Renal pelvis (tissue), 1 donor: ENCODE measurements at regions not wholly inside any gene's neighbourhood (a gene's known extent, or its start where the extent isn't known, plus 50 kb on each side); places are given as distances from the start of the nearest gene placed in this dataset.

Experiments
- DNase-seq: peaks from one replicate; pipeline ENCODE4 v3.0.0-alpha.2; 2013

DNA sequence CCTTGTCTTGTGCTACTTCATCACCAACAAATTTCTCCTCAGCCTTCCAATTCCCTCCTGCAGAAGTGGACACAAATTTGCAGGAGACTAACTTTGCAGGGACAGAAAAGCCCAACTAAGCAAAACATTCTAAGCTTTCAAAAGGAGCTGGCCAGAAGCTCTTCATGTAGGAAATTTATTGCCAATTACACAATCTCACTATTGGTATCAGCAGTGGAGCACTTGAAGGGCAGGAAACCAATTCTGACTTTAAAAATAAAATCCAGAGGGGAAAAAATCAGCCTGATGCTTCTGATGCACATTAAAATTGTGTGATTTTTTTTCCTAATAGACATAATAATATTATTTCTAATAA lies 193.3 kb downstream of the LY86 start:
- DNase-seq: no peak

GRCh38 chr6:6783721-6784120 lies 195.2 kb downstream of the LY86 start:
- DNase-seq: no peak

DNA sequence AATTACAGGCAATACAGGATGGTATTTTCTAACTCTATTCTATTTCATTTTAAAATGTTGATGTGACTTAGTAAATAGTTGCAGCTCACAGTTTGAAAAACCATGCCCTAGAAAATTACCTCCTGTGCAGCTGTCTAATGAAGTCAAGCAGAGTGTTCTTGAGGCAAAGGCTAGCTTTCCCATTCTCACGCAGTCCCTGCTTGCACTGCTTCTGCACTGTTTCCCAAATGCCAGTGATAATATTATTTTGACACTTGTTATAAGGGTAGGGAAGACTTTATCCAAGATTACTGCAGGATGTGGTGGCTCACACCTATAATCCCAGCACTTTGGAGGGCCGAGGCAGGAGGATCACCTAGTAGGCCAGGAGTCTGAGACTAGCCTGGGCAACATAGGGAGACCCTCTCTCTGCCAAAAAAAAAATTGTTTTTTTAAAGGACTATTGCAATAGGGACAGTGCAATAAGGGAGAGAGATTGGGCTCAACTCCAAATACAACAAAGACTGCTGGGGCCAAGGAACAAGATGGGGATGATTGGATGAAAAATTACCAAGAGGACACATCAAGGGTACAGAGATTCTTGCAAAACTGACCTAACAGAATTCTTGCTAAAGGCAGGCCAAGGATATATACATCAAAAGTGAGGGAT lies 196.1 kb downstream of the LY86 start:
- no peak for DNase-seq

GRCh38 chr6:6785163-6785521 lies 196.6 kb downstream of the LY86 start:
- no peak for DNase-seq

DNA sequence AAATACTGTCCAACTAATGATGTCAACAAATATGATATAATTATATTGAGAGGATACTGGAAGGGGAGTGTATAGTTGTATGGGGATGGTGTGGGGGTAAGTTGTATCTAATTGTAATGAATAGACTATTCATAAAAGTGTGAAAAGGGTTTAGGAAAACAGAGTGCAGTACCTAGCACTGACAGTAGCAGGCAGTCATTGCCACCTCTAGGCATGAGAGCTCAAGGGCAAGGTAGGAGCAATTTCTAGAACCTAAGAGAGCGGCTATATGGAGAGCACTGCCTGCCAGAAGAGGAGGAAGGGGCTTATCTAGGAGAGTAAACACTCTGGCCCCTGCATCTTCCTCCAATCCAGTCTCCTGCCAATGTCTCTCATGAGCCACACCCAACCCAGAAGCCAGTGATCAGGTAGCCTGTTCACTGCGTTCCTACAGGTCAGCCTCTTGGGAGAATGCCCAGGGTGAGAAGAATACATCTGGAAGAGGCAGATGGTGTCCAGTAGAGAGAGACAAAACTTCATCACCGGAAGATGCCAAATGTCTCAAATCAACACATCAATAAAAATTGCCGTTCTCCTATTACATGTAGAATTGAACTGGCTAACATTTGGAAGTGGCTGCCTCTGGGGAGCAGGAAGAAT lies 200.0 kb downstream of the LY86 start:
- no peak for DNase-seq

DNA sequence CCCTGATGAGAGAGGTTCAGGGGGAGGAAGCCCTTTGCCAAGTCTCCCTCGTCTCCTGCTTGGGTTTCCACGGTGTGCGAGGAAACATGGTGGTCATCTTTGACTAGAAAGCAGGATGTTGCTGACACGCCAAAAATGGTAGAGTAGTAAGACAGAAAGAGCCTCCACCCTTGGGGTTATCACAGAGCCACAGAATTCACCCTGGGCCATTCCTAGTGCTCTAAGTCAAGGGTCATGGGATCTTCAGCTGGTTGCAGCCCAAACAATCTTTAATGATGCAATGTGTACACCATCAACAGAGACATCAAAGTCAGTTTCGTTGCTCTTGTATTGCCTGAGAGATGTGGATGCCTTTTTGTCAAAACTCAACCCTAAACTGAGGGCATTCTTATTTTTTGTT lies 201.9 kb downstream of the LY86 start:
- DNase-seq: no peak

- no peak for DNase-seq
Measured at GRCh38 chr6:6790891-6791290, 202.4 kb downstream of the LY86 start.

GRCh38 chr6:6793388-6794250 lies 205.1 kb downstream of the LY86 start:
- no peak for DNase-seq

- no peak for DNase-seq
Measured at GRCh38 chr6:6795393-6795792, 206.9 kb downstream of the LY86 start.

DNA sequence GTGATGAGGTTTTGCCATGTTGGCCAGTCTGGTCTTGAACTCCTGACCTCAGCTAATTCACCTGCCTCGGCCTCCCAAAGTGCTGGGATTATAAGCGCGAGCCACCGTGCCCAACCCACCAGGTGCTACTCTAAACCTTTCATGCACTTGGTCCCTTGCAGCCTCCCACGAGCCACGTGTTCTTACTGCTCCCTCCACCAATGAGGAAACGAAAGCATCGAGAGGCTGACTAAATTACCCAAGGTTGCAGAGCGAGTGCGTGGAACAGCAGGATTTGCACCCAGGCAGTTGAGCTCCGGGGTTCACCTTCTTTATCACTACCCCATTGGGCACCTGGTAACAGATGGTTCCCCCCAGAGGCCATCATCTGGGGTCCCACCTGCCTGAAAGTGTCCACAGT lies 208.3 kb downstream of the LY86 start:
- no peak for DNase-seq

GRCh38 chr6:6798448-6798860 lies 209.9 kb downstream of the LY86 start:
- DNase-seq: no peak

GRCh38 chr6:6801005-6801335 lies 212.4 kb downstream of the LY86 start:
- DNase-seq: no peak

DNA sequence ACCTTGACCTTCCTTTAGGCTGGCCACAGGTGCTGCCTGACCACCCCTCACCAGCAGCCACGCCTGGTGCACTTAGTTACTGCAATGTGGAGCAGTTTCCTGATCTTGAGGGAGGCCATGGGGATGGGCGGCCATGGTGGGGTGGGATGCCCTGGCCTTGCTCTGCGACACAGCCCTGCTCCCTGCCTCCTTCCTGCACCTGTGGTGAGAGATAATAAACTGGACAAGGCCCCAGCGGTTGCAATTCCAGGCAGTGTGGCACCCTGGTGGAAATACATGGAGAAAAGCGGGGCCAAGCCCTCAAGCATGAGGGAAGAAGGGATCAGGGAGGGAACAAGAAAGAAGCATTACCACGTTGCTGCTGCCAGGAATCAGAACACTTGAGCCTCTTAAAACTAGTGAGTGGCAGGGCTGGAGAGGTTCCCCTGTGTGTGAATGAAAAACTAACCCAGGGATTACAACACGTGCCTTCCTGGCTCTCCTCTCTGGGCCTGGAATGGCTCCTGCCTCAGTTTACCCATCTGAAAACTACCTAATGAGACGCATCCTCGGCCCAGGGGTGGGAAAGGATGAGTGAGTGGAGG lies 213.2 kb downstream of the LY86 start:
- no peak for DNase-seq

DNA sequence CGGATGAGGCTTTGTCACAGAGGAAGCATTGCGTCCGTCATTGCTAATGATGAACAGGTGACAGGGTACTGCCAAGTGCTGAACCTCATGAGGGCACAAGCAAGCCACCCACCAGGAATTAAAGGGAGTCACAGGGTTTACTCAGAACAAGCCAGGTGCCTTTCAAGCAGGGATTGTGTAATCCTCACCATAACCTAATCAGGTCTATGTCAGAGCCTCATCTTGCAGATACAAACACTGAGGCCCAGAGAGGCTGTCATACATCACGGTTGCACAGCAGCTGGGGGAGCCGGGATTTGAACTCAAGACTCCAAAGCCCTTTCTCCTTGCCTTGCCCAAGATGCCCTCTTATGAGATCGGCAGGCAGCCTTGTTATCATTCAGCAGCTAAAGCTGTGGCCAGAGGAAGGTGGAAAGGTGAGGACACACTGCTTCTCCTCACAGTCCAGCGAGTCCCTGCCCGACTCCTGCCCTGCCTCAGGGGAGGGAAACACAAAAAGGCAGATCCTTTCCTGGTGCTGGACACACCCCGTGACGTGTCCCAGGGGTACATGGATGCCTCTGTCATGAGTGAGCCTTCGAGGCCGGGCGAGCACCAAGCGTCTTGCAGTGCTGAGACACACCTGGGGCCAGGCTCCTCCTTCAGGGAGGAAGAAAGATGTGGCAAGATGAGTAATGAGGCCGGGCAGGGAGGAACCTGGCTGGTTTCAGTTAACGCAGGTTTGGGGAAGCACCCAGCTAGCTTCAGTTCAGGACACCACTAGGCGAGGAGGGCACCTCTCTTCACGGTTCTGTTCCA lies 214.9 kb downstream of the LY86 start:
- DNase-seq: no peak

DNA sequence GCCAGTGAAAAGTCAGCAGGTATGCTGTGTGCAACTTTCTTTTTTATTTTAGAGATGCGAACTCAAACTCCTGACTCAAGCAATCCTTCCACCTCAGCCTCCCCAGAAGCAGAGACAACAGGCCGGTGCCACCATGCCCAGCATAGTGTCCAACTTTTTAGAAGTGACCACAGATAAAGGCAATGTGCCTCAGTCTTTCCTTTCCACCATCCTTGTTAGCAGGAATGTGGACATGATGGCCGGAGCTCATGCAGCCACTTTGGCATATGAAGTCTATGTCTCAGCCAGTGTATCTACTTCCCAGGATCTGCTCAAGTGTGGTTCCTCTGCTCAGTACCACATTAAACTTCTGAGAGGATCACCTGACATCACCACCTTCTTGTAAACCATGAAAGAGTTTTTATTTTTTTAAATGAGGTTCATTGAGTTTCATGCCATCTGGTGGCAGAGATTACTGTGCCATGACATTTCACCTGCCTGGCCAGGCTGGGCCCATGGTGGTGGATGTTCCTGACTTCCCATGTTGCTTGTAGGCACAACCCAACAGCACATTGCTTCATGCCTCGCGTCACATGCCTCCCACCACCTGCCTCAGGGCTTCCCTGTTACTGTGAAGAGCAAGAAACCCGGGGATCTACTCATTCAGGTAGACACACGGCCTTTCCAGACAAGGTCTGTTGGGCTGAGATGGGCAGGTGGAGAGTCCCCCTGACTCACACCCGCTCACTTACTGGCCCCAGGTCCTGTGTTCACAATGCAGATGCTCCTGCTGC lies 216.5 kb downstream of the LY86 start:
- no peak for DNase-seq

GRCh38 chr6:6806844-6807518 lies 218.5 kb downstream of the LY86 start:
- no peak for DNase-seq

DNA sequence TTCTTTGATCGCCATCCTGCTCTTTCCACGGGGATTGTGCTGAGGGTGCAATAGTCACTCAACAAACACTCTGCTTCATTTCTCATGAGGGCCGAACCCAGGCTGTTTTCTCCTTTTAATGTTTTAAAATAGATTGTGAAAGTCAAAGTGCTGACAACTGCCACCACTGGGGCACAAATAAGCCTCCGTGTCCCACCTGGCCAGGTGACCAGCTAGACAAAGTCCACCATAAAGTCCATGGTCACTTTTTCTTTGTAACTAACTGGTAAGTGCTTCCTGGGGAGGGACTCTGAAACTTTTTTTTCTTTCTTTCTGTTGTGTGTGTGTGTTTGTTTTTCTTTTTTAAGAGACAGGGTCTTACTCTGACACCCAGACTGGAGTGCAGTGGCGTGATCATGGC lies 219.8 kb downstream of the LY86 start:
- DNase-seq: no peak

GRCh38 chr6:6808915-6809314 lies 220.4 kb downstream of the LY86 start:
- no peak for DNase-seq

- DNase-seq: no peak
Measured at GRCh38 chr6:6810727-6811126, 222.2 kb downstream of the LY86 start.

DNA sequence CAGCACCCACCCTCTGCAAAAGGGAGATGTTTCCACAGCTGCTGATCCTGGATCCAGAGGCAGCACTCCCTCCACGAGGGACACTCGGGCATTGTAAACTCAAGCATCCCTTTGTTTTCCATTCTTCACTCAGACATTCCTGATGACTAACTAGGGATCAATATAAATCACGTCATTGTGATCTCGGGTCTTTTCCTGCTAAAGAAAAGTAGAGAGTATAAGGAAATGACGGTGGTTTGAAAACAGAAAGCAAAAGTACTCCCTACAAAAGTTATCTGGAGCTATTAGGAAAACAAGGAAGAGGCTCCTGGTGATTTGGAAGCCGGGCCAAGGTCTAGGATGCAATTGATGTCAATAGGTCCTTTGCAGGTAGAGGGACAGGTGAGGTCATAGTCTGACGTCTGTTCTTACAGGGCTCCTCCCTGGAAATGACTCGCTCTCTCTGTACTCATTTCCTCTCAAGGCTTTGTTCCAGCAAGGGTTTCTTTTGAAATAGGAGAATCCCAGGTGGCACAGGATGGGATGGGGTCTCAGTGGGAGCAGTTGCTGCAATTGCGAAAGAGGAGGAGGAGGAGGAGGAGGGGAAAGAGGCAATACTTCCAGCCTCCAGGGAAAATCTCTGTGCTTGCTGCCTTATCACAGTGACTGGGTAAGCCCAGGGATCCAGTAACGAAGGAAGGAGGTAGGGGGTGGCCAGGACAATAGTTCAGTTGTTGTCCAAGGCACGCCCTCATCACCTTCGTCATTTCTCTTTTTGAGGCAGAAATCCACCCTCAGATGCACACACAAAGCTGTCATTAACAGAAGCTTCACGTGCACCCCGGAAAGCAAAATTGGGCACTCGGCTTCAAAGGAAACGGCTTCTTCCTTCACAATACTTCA lies 222.8 kb downstream of the LY86 start:
- DNase-seq: no peak
